ENCODE measurements at regions not wholly inside any gene's neighbourhood (a gene's known extent, or its start where the extent isn't known, plus 50 kb on each side); places are given as distances from the start of the nearest gene placed in this dataset.
"Not testable (repeated sequence)": the region's sequence is repeated elsewhere in the genome, so short reads cannot be mapped to it uniquely, and the experiment has no call there.

DNA sequence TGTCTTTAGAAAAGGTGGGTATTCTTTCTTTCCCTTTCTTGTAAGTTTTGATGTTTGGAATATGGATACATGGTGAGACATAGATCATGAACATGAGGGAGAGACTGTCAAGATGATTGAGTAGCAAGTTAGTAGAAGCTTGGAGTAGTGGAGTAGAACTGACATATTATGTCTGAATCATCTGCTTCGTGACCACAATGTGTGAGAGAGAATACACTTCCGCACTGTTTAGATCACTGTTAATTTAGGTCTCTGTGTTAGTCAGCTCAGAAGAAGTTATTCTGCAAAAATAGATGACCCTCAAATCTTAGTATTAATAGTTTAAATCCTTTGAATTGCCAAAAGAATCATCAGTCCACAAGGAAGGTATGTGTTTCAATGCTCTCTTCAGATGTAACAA, 151.0 kb downstream of the OXSM start:
- no peak for FAIRE-seq
- no peak for DNase-seq (ENCODE audit: insufficient read length, low spot score)

DNA sequence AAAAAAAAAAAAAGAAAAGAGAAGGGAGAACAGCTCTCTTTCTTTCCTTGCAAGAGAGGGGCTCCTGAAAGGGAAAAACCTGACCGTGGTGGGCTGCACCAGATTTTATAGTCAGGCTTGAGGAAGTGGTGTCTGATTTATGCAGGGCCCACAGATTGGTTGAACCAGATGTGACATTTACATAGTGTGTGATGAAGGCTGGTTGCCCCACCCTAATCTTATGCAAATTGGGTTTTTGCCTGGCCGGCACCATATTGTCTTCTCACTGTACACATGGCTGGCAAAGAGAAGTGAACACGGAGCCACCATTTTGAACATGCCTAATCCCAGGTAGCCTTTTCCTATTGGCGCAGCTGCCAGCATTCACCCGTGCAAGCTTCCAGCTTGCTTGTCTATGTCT, 154.4 kb downstream of the OXSM start:
- DNase-seq (ENCODE audit: insufficient read length, low spot score) (no peak), FAIRE-seq (no peak)

DNA sequence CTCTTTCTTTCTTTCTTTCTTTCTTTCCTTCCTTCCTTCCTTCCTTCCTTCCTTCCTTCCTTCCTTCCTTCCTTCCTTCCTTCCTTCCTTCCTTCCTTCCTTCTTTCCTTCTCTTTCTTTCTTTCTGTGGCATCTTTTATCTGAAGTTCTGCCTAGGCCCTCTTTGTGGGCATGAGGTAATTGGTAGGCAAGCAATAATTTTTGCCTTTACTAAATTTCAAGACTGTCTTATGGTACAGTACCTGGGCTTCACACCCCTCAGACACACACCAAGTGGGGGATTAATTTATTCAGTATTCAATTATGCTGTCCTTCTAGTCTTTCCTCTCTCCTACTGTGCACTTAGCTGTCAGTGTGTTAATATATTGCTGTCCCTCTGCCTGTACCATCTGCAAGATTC, 155.5 kb downstream of the OXSM start:
- FAIRE-seq (no peak), DNase-seq (ENCODE audit: insufficient read length, low spot score) (no peak)

DNA sequence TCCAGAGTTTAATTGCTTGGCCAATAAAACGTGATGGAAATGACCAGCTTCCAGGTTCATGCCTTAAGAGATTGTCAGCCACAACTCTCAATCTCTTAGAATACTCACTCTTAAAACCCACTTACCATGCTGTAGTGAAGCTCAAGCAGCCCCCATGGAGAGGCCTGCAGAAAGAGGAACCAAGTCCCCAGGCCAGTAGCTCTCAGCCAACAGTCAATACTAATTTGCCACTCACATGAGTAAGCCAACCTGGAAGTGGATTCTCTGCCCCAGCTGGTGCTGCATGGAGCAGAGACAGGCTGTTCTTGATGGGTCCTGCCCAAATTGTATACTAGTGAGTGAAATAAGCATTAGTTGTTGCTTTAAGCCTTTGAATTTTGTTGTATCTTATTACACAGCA, 155.9 kb downstream of the OXSM start:
- DNase-seq (ENCODE audit: insufficient read length, low spot score) (no peak), FAIRE-seq (no peak)

DNA sequence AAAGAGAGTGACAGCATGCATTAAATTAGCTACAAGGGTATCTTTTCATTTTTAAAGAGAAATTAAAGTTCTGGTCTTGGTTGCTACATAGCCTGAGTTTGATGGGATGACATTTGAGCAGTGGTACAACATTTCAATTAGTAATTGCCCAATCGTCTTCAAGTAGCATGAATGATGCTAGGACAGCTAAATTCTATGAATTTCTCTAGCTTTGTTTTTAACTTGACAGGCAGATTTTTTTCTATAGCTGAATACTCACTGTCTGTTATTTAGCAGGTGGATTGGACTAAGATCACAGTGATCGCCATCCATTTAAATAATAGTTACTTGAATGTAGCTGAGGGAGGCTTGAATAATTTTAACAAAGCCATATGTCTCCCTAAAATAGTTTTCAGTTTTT, 162.2 kb downstream of the OXSM start:
- DNase-seq (ENCODE audit: insufficient read length, low spot score): no peak
- no peak for FAIRE-seq

DNA sequence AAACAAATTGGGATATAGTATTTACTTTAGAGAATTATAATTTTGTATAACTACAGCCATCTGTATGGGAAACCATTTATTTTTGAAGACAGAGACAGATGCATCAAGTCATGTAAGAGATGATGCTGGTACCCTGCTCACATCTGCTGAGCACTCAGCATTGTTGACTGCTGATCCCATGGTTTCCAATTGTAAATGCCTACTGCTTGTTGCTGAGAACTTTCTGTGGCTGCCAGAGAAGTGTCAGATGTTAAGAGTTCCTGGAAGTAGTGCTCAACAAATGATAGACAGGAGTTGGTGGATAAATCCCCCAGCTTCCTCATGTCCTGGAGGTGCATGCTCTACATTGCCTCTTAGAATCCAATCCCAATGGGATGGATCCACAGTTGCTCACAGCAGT, 167.1 kb downstream of the OXSM start:
- DNase-seq (ENCODE audit: insufficient read length, low spot score) (no peak), FAIRE-seq (no peak)

DNA sequence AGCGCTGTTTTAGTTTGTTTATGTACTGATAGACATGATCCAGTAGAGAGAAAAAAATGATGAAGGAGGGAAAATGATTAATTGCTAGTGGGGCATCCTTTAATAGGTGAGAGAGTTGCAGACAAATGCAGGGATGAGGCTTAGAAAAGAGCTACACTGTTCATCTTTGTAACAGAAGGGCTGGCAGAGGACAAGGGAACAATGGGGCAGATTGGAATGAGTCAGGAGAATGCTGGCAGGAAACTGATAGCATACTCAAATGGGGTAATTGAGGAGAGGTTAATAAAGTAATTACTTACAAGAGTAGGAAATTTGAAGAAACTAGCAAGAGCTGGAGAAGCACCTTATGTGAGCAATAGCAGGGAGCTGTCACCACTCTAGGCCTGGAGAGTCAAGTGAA, 170.9 kb downstream of the OXSM start:
- DNase-seq (ENCODE audit: insufficient read length, low spot score) (no peak), FAIRE-seq (no peak)

DNA sequence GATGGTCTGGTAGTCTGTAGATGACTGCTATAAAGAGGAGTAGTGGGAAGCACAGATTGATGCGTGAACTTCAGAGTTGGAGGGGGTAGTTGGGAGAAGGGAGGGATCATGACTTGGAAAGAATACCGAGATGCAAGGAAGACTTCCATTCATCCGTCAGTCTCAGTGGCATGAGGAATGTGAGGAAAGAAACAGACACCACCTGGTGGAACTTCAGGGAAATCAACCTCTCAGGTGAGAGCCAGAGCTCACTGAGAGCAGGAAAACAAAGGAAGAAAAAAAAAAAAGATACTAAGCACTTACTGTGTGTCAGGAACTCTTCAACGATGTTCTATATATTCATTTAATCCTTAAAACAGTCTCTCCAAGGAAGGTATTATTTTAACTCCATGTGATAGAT, 172.4 kb downstream of the OXSM start:
- no peak for DNase-seq (ENCODE audit: insufficient read length, low spot score)
- no peak for FAIRE-seq

DNA sequence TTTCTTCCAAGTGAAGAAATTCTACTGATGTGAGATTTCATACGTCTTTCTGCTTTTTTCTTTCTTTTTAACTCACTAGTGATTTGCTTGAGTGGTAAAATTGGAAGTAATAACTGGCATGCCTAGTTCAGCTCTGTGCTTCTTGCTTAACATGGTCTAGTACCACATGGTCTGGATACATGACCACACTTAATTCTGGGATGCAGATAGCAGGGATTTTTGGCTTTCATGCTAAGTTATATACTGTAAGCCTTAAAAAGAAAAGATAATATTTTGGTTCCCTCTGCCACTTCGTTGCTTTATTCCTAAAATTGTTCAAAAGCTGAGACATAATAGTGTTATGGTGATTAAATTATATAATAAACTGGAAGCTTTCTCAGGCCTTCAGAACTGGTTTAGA, 174.3 kb downstream of the OXSM start:
- DNase-seq (ENCODE audit: insufficient read length, low spot score): no peak
- FAIRE-seq: no peak

DNA sequence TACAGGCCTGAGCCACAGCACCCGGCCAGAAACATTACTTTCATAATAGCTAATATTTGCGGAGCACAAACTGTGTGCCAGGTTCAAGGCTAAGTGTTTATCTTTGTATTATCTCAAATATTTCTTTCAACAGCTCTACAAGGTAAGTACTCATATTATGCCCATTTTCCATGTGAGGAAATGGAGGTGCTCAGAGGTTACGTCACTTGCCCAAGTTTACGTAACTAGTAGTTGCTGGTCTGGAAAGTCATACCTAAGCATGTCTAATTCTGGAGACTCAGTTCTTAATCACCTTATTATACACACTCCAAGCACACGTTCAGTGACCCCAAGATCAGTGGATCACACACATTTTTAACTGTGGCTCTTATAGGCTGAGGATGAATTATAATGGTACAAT, 177.5 kb downstream of the OXSM start:
- FAIRE-seq: no peak

DNA sequence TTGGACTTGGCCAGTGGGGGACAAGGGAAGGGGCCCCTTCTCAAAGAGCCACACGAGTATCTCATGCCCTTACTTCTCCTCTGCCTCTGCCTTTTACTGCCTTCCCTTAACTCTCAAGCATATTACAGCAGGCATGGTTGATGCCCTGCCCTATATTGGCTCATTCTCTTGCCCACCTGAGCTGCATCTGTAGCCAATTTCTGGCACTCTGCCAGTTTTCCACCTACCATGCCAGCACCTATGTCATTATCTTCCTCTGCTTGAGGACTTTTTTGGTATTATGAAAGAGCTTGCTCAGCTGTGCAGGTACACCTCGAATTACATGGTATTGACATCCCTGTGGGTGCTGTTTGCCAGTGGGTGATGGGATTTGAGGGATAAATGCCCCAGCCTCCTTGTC, 181.8 kb downstream of the OXSM start:
- FAIRE-seq (no peak), DNase-seq (ENCODE audit: insufficient read length, low spot score) (no peak)

More for the DNA sequence above, 177.5 kb downstream of the OXSM start:
- DNase-seq (ENCODE audit: insufficient read length, low spot score): no peak

DNA sequence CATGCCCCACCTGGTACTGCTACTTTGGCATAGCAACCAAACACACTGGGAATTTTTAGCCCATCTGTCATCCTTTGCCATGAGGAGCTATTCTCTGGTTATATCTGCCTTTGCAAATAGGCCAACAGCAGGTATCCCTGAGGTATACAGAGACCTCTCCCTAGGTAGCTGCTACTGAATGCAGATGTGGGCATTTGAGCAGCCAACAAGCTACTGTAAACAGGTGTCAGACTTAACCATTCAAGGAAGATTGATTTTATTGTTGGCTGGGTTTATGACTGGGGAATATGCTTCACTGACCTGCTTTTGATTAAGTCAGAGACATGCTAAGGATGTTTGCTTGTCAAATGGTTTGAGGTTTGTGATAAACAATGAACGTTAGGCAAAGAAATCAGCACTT, 183.2 kb downstream of the OXSM start:
- no peak for FAIRE-seq
- no peak for DNase-seq (ENCODE audit: insufficient read length, low spot score)

DNA sequence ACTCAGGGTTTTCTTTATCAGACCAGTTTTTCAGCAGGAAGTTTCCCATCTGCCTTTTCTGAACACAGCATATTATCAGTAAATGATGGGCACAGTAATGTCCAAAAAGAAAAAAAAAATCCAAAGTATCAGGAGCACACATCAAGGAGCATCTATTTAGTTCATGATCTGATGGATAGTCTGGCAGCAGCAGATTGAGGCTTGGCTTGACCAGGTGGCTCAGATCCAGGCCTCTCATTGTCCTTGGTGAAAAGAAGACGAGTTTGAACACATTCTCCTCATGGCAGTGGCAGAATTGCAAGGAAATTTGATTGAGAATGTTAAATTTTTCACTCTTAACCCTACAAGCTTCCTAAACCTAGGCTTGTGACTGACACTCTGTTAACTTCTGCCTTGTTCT, 192.9 kb downstream of the OXSM start:
- FAIRE-seq (no peak), DNase-seq (ENCODE audit: insufficient read length, low spot score) (no peak)

DNA sequence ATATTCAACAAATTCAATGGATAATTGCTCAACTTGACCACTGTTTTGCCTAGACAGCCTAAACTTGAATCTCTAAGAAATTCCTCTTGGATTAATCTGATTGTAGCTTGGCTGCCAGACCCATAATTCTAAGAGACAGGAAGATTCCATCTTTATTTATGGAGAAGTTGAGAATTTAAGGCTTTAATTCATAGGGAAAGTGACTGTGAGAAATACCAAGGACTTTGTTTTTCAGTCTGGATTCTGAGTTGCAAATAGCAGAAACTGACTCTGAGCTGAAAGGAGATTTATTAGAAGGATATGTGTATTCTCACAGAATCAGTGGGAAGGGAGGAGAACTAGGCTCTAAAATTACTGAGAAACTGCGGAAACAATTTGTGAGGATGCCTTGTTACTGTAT, 195.7 kb downstream of the OXSM start:
- DNase-seq (ENCODE audit: insufficient read length, low spot score): no peak

DNA sequence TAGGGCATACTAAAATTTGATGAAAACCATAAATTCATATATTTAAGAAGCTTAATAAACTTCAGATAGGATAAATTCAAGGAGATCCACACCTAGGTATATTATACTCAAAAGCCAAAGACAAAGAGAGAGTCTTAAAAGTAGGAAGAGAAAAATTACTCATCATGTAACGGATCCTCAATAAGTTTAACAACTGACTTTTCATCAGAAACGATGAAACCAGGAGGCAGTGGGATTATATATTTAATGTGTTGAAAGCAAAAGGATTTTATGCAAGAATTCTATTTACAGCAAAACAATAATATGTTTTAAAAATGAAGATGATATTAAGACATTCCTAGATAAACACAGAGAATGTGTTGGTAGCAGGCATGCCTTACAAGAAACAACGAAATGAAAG, 202.7 kb downstream of the OXSM start:
- FAIRE-seq (no peak), DNase-seq (ENCODE audit: insufficient read length, low spot score) (no peak)

More for the DNA sequence above, 195.7 kb downstream of the OXSM start:
- no peak for FAIRE-seq

DNA sequence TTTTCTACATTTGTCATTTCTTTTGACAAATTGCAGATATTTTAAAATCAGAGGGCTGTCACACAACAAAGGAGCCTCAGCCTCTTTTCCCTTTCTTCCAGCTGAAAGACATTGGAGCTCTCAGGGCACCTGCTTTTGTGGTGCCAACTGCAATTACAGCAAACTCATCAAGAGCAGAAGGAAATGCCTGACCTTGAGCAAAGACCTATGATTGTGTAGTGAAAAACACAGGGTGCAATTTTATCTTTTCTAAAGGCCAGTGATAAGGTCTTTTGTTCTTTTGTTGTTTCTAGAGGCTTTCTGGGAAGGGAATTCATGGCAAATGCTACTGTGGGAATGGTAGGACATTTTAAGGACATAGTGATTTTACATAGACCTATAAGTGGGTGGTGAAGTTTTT, 214.3 kb downstream of the OXSM start:
- no peak for FAIRE-seq
- DNase-seq (ENCODE audit: insufficient read length, low spot score): no peak

DNA sequence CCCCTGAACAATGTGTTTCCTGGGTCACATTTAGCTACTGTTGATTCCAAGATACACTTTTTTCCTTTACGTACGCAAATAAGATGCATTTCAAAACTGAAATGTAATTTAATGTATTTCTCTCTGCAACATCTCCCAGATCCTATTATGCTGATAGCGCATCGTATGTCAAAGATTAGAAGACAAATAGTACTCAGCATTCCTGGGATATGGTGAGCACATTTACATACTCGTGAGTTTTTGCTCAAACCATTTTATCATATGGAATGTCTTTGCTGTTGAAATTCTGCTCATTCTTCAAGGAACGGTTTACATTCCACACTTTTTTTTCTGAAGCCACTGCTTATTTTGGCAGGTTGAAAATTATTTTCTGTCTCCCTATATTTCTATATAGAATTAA, 221.4 kb downstream of the OXSM start:
- FAIRE-seq (no peak), DNase-seq (ENCODE audit: insufficient read length, low spot score) (no peak)

DNA sequence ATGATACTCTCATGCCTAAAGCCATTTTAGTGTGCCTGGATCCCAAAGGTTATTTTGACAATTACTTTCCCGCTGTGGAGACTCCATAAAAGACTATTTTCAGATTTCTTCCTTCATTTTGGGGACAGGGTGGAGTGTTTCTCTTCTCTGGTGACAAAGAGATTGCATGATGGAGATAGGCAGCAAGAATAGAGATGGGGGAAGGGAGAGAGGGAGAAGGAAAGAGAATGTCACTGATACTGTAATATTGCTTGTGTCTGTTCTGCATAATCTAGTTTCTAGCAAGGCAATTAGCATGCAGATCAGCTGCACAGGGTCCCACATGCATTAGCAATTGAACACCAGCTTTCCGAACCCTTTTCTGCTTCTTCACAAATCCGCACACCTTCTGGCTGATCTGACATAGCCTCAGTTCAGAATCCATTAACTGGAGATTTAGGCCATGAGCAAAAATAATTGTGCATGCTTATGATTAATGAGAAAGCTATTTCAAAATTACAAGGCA, 222.4 kb downstream of the OXSM start:
- no peak for FAIRE-seq
- DNase-seq (ENCODE audit: insufficient read length, low spot score): no peak

DNA sequence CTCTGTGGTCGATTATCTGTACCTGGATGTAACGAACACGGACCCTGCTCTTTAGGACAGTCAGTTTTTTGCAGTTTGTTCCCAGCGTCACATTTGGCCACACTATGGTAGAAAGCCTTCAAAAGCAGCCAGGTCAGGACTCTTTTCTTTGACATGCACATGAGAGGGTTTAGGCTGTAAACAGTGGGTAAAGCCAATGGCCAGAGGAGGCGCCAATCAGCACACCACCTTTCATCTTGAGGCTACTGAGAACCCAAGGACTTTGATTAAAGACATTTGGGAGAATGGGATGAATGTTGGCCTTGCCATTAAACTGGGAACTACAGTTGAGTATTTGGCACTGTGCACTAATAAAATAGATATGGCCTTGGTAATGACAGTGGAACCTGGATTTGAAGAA, 225.9 kb downstream of the OXSM start:
- FAIRE-seq: no peak
- no peak for DNase-seq (ENCODE audit: insufficient read length, low spot score)

DNA sequence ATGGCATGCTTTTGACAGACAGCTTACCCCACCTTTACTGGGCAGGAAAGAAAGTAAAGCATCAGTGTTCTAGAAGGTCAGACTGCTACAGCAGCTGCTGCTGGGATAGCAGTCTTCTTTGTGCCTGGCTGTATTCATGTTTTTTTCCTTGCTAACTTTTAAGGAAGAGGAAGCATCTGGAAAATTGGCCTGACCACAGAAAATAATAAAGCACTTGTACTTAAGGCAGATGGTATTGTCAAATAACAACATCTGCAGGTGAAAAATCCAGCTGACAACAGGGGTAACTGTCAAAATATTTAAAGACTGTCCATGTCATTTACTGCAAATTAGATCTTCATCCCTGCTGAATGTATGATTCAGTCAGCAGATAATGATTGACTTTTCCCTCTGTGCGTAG, 229.0 kb downstream of the OXSM start:
- no peak for FAIRE-seq
- no peak for DNase-seq (ENCODE audit: insufficient read length, low spot score)

DNA sequence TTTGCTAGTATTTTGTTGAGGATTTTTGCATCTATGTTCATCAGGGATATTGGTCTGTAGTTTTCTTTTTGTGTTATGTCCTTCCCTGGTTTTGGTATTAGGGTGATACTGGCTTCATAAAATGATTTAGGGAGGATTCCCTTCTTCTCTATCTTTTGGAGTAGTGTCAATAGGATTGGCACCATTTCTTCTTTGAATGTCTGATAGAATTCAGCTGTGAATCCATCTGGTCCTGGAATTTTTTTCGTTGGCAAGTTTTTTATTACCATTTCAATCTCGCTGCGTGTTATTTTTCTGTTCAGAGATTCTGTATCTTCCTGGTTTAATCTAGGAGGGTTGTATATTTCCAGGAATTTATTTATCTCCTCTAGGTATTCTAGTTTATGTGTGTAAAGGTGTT, 234.3 kb downstream of the OXSM start:
- not testable (repeated sequence) for DNase-seq (ENCODE audit: insufficient read length, low spot score); FAIRE-seq

DNA sequence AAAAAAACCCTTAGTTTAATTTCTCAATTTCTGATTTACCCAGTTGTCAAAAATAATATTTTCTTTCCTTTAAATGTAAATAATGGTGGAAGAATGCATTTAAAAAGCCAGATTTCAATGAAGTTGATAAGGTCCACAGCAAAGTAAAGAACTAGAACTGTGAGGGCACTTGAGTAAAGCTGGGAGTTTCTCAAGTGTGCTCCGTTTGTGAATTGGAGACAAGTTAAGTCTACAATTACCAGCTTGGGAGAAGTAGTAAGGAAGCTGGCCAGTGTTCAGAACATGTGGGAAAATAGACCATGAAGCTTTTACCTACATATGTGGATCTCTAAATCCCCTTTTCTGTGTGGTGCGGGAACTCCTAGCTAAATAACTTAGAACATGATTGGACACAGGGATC, 239.4 kb downstream of the OXSM start:
- FAIRE-seq: no peak
- DNase-seq (ENCODE audit: insufficient read length, low spot score): no peak

DNA sequence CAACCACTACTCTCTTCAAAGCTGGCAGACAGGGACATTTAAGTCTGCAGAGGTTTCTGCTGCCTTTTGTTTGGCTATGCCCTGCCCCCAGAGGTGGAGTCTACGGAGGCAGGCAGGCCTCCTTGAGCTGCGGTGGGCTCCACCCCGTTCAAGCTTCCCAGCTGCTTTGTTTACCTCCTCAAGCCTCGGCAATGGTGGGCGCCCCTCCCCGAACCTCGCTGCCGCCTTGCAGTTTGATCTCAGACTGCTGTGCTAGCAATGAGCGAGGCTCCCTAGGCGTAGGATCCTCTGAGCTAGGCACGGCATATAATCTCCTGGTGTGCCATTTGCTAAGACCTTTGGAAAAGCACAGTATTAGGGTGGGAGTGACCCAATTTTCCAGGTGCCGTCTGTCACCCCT, 252.2 kb downstream of the OXSM start:
- not testable (repeated sequence) for DNase-seq (ENCODE audit: insufficient read length, low spot score); FAIRE-seq

DNA sequence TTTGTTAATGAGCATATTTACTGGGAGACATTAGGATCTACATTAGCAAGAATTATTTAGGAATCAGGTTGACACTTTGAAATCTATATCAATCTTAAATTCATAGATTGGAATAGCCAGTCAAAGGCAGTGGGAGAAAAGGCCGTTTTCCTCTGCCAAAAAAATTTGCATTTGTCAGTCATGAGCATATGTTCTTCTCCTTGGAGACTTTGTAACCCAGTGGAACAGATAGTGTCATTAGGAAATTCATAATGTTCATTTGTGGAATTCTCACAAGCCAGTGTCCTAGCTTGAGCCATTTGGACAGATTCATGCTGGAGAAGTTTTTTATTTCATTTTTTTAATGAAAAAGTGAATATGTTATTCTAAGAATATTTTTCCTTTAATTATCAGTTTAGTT, 260.1 kb downstream of the OXSM start:
- no peak for FAIRE-seq

More for the DNA sequence above, 260.1 kb downstream of the OXSM start:
- DNase-seq (ENCODE audit: insufficient read length, low spot score): no peak

Measured in HTR-8/SVneo (cell line).